SK-N-SH (cell line): ENCODE measurements at regions not wholly inside any gene's neighbourhood (a gene's known extent, or its start where the extent isn't known, plus 50 kb on each side); places are given as distances from the start of the nearest gene placed in this dataset.

Experiments used
- CTCF ChIA-PET: fragments of 300-600, 350-600 bp; formaldehyde crosslinking; extraction: SDS; loops from one replicate; lab custom pipeline; 2021; lab: Yijun Ruan, JAX
- POLR2A ChIA-PET: fragments of 350-600 bp; sonication (Branson Sonifier 250); formaldehyde crosslinking; extraction: SDS; loops from one replicate; lab custom pipeline; 2020; ENCODE audit warnings: antibody characterized with exemption, inconsistent platforms; lab: Yijun Ruan, JAX
- DNase-seq: peaks from one replicate; pipeline ENCODE4 v3.0.0; 2012
- H2AFZ ChIP-seq: fragments of 200-600 bp; sonication (generic); 2 replicates; pipeline ENCODE4 v1.8.1; 2016; ENCODE audit warnings: antibody characterized with exemption, mild to moderate bottlenecking, low read depth
- H3F3A ChIP-seq: fragments of 200-600 bp; sonication (generic); replicated peaks from 2 replicates; pipeline ENCODE3; 2016; ENCODE audit warnings: antibody characterized with exemption, mild to moderate bottlenecking; ENCODE audit not compliant: insufficient read depth
- H3K27ac ChIP-seq, 2 experiments: fragments of 200-500 bp in 1 of 2; fragments of 200-600 bp in 1 of 2; sonication (Bioruptor generic) in 1 of 2; sonication (generic), shearing (Covaris generic) in 1 of 2; 2 replicates each; pipeline versions ENCODE4 v1.5.1 to v1.6.1; 2014 to 2016; ENCODE audit warnings: low read depth in 2 of 2, inconsistent platforms in 1 of 2, low read length in 1 of 2, mild to moderate bottlenecking in 1 of 2, mixed read lengths in 1 of 2
- H3K27me3 ChIP-seq: fragments of 200-600 bp; sonication (generic), shearing (Covaris generic); 2 replicates; pipeline ENCODE4 v1.6.1; 2016; ENCODE audit warnings: mixed run types; ENCODE audit not compliant: insufficient read depth
- H3K36me3 ChIP-seq, 2 experiments: fragments of 200-500 bp in 1 of 2; fragments of 200-600 bp in 1 of 2; sonication (Bioruptor generic) in 1 of 2; sonication (generic) in 1 of 2; replicated peaks in 1 of 2; 2 replicates each; pipeline versions ENCODE3 to v1.5.1; 2014 to 2016; ENCODE audit warnings: low read length in 1 of 2, mild to moderate bottlenecking in 1 of 2; ENCODE audit not compliant: insufficient read depth in 2 of 2, control insufficient read depth in 1 of 2
- H3K4me1 ChIP-seq, 2 experiments: fragments of 200-500 bp in 1 of 2; fragments of 200-600 bp in 1 of 2; sonication (Bioruptor generic) in 1 of 2; sonication (generic), shearing (Covaris generic) in 1 of 2; 2 replicates each; pipeline versions ENCODE4 v1.5.1 to v1.6.1; 2014 to 2016; ENCODE audit warnings: low read depth in 1 of 2, low read length in 1 of 2, mixed run types in 1 of 2; ENCODE audit not compliant: insufficient read depth in 2 of 2, control insufficient read depth in 1 of 2
- H3K4me2 ChIP-seq: fragments of 200-600 bp; sonication (generic), shearing (Covaris generic); 2 replicates; pipeline ENCODE4 v1.6.1; 2017; ENCODE audit warnings: mixed run types
- H3K4me3 ChIP-seq, 2 experiments: fragments of 200-500 bp in 1 of 2; fragments of 200-600 bp in 1 of 2; sonication (Bioruptor generic) in 1 of 2; sonication (generic), shearing (Covaris generic) in 1 of 2; 2 replicates each; pipeline versions ENCODE4 v1.5.1 to v1.8.1; 2014 to 2016; ENCODE audit warnings: low read depth in 2 of 2, inconsistent platforms in 1 of 2, low read length in 1 of 2, mild to moderate bottlenecking in 1 of 2, mixed read lengths in 1 of 2, moderate library complexity in 1 of 2
- H3K79me2 ChIP-seq: fragments of 200-600 bp; sonication (generic); 2 replicates; pipeline ENCODE4 v1.8.1; 2017; ENCODE audit warnings: mild to moderate bottlenecking; ENCODE audit not compliant: insufficient read depth
- H3K9ac ChIP-seq: fragments of 200-600 bp; sonication (generic); 2 replicates; pipeline ENCODE4 v1.6.1; 2017; ENCODE audit warnings: mixed run types
- H3K9me2 ChIP-seq: fragments of 200-600 bp; sonication (generic); 2 replicates; pipeline ENCODE4 v1.6.1; 2017; ENCODE audit warnings: mixed run types
- H3K9me3 ChIP-seq: fragments of 200-600 bp; sonication (generic); 2 replicates; pipeline ENCODE4 v1.6.1; 2017; ENCODE audit warnings: mixed run types, mild to moderate bottlenecking, moderate library complexity
- H4K20me1 ChIP-seq: fragments of 200-600 bp; sonication (generic); 2 replicates; pipeline ENCODE4 v1.6.1; 2017; ENCODE audit warnings: mild to moderate bottlenecking, mixed run types; ENCODE audit not compliant: insufficient read depth
- FOXJ3 ChIP-seq: sonication (generic); formaldehyde crosslinking; IDR thresholded peaks from 2 replicates; pipeline ENCODE4 v1.5.1; 2020; ENCODE audit warnings: mild to moderate bottlenecking, missing genetic modification reagents
- GABPA ChIP-seq: IDR thresholded peaks from 2 replicates; pipeline ENCODE4 v1.4.0; 2012; ENCODE audit warnings: low read depth, mild to moderate bottlenecking
- GATA2 ChIP-seq: sonication (generic); formaldehyde crosslinking; IDR thresholded peaks from 2 replicates; pipeline ENCODE4 v1.5.0; 2020; ENCODE audit warnings: mild to moderate bottlenecking, missing genetic modification reagents
- IRF3 ChIP-seq: fragments of 150-350 bp; IDR thresholded peaks from 2 replicates; pipeline ENCODE4 v1.6.1; 2016; ENCODE audit warnings: mild to moderate bottlenecking, low read depth, low read length
- MXI1 ChIP-seq: IDR thresholded peaks from 2 replicates; pipeline ENCODE4 v1.6.1; 2012; ENCODE audit warnings: mild to moderate bottlenecking, low read depth, low read length, improper control_type of control experiment
- NRF1 ChIP-seq: IDR thresholded peaks from 2 replicates; pipeline ENCODE4 v1.6.1; 2012; ENCODE audit warnings: low read depth, mild to moderate bottlenecking, low read length
- RAD21 ChIP-seq: IDR thresholded peaks from 2 replicates; pipeline ENCODE4 v1.6.1; 2012; ENCODE audit warnings: mild to moderate bottlenecking, low read length
- RCOR1 ChIP-seq: fragments of 150-350 bp; IDR thresholded peaks from 2 replicates; pipeline ENCODE4 v1.6.1; 2017; ENCODE audit warnings: antibody characterized with exemption, low read length
- RFX5 ChIP-seq: IDR thresholded peaks from 2 replicates; pipeline ENCODE4 v1.6.1; 2012; ENCODE audit warnings: mild to moderate bottlenecking, improper control_type of control experiment, low read length
- SMC3 ChIP-seq: IDR thresholded peaks from 2 replicates; pipeline ENCODE4 v1.6.1; 2012; ENCODE audit warnings: low read depth, low read length, improper control_type of control experiment
- TAF1 ChIP-seq: IDR thresholded peaks from 2 replicates; pipeline ENCODE4 v1.6.1; 2012; ENCODE audit warnings: low read depth, mild to moderate bottlenecking, low read length, moderate library complexity, borderline replicate concordance
- USF2 ChIP-seq: fragments of 150-350 bp; IDR thresholded peaks from 2 replicates; pipeline ENCODE4 v1.6.1; 2017; ENCODE audit warnings: antibody characterized with exemption, low read length, low read depth, borderline replicate concordance
- ZBTB33 ChIP-seq: IDR thresholded peaks from 2 replicates; pipeline ENCODE4 v1.4.0; 2012; ENCODE audit warnings: low read depth, borderline replicate concordance
- WGBS: methylation state at CpG from one replicate; pipeline ENCODE4 v1.1.6; 2017; ENCODE audit warnings: low lambda C conversion rate; 5-methylcytosine and 5-hydroxymethylcytosine counted together

DNA sequence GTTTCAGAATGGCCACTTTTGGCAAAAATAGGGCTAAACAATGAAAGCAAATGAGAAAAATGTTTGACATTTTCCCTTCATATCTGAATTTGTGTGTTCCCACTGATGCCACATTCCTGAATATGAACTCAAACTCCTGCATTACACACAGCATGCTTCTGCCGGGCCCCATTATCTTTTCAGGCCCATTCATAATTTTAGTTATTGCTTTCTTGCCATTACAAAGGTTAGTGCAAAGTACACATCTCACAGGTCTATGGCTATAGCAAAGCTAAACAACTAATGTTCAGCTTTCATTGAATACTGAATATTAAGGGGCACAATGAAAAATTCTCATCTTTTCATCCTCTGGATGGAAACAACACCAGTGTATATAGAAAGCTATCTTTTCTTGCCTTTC is 568.9 kb upstream of the ZNF608 start:
- H3K36me3 ChIP-seq = no peaks in the 10 kb centered on the region
- ChIA-PET CTCF (no interaction called here), POLR2A (no interaction called here)
- 46% methylated on average over 1 of the region's 1 CpG for WGBS
- DNase-seq = no peak
- H3K27me3 ChIP-seq = no peaks in the 10 kb centered on the region
- H3K4me3 ChIP-seq = no peak overlapping the region
- no peak overlapping the region for H2AFZ ChIP-seq
- no peak overlapping the region; a peak in 1 of 4 replicates for H3K27ac ChIP-seq
- H3K9me2 ChIP-seq = no peaks in the 10 kb centered on the region
- H3K9me3 ChIP-seq = no peaks in the 10 kb centered on the region
- H4K20me1 ChIP-seq = no peaks in the 10 kb centered on the region
- peaks cover 27% of the 10 kb centered on the region for H3F3A ChIP-seq
- TF ChIP-seq GATA2 (CRISPR knock-in tag) (no peak), TAF1 (no peak), USF2 (no peak), NRF1 (no peak), RCOR1 (no peak), RFX5 (no peak), MXI1 (no peak), ZBTB33 (no peak)
- H3K4me2 ChIP-seq = no peak overlapping the region
- no peak overlapping the region for H3K9ac ChIP-seq
- H3K79me2 ChIP-seq = no peaks in the 10 kb centered on the region
- H3K4me1 ChIP-seq = peaks cover 14 to 20% of the 10 kb centered on the region in 2 experiments

DNA sequence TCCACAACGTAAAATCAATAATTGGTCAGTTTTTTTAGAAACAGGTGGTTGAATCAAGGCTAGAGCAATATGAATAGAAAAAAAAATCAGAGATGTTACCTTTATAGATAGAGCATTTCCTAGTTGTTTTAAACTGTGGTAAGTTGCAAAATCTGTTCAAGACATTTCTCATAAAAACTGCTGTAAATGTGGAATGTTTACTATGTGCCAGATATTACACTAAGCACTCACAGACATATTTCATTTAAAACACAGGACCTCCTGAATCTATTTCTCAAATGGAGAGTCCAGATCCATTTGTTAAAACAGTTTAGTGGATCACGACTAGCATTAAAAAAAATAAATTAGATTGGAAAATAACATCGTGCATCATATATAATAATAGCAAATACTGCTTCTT is 570.0 kb upstream of the ZNF608 start:
- Histone ChIP-seq H3K27ac (peak overlapping the region in 1 of 2 experiments; percentile 86; a peak in 2 of 4 replicates), H3K9me3 (no peaks in the 10 kb centered on the region), H3K9me2 (no peaks in the 10 kb centered on the region), H4K20me1 (no peaks in the 10 kb centered on the region), H3K36me3 (no peaks in the 10 kb centered on the region), H3K4me2 (no peak overlapping the region), H2AFZ (no peak overlapping the region; the same call in 1 of the 2 replicates), H3K4me3 (no peak overlapping the region), H3K27me3 (no peaks in the 10 kb centered on the region), H3F3A (peaks cover 17% of the 10 kb centered on the region), H3K79me2 (no peaks in the 10 kb centered on the region), H3K9ac (no peak overlapping the region), H3K4me1 (peaks cover 14 to 20% of the 10 kb centered on the region in 2 experiments)
- CTCF ChIA-PET = interaction anchor here (1.0 kb wide), 1 partner anchor 657 kb away, joined by 3 read pairs; no protein-coding TSS in a partner anchor
- no peak for DNase-seq
- POLR2A ChIA-PET = no interaction called here
- no peak for TF ChIP-seq RAD21
- no peak for TF ChIP-seq IRF3
- TF ChIP-seq SMC3 = no peak
- TF ChIP-seq FOXJ3 (CRISPR knock-in tag) = no peak
- TF ChIP-seq RCOR1 = no peak
- no peak for TF ChIP-seq GABPA
- WGBS = 68% methylated on average over 3 of the region's 3 CpGs
